Sigmoid colon (tissue), 4 donors: ENCODE measurements at regions not wholly inside any gene's neighbourhood (a gene's known extent, or its start where the extent isn't known, plus 50 kb on each side); places are given as distances from the start of the nearest gene placed in this dataset.

Source experiments
- POLR2A ChIP-seq, 2 donors: fragments of 450-650 bp; IDR thresholded peaks; one replicate each; pipeline ENCODE4 v1.6.1; 2016; ENCODE audit warnings: antibody characterized with exemption in 2 of 2, mild to moderate bottlenecking in 2 of 2, moderate library complexity in 2 of 2
- POLR2AphosphoS5 ChIP-seq, 4 donors: sonication (generic); formaldehyde crosslinking; IDR thresholded peaks; one replicate each; pipeline ENCODE4 v1.6.1; 2017; ENCODE audit warnings: antibody characterized with exemption in 4 of 4
- TF ChIP-seq, protein P1 (sequence below), 4 experiments: fragments of 450-650 bp in 3 of 4; fragments of 200-600 bp in 1 of 4; IDR thresholded peaks; one replicate each; pipeline ENCODE4 v1.5.1; 2016 to 2019; ENCODE audit warnings: antibody characterized with exemption in 4 of 4, mild to moderate bottlenecking in 3 of 4, moderate library complexity in 2 of 4

DNA sequence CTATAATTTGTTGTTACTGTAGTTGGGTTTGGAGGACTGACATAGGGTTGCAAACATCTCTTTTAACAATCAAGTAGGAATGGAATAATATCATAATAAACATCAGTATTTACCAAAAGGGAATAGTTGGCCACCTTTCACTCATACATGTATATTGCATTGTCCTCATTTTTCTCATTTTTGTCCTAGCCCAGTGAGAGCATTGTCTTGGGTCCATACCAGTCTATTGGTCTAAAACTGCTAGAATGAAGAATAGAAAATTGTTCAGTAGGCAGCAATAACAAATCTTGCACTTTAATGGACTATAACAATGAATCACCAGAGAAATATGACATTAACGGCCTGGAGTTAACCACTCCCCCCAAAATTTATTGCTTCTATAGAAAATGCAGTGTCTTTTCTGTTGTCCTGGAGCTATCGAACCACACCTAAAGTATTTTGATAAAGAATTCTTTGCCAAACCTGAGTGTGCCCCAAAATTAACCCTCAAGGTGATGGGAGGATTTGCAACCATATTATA is 80.9 kb upstream of the IL33 start:
- TF ChIP-seq, protein P1, sequence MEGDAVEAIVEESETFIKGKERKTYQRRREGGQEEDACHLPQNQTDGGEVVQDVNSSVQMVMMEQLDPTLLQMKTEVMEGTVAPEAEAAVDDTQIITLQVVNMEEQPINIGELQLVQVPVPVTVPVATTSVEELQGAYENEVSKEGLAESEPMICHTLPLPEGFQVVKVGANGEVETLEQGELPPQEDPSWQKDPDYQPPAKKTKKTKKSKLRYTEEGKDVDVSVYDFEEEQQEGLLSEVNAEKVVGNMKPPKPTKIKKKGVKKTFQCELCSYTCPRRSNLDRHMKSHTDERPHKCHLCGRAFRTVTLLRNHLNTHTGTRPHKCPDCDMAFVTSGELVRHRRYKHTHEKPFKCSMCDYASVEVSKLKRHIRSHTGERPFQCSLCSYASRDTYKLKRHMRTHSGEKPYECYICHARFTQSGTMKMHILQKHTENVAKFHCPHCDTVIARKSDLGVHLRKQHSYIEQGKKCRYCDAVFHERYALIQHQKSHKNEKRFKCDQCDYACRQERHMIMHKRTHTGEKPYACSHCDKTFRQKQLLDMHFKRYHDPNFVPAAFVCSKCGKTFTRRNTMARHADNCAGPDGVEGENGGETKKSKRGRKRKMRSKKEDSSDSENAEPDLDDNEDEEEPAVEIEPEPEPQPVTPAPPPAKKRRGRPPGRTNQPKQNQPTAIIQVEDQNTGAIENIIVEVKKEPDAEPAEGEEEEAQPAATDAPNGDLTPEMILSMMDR (IDR thresholded peaks at IDR 0.05), result no peak
- TF ChIP-seq POLR2AphosphoS5 (IDR thresholded peaks at IDR 0.05) (no peak), POLR2A (IDR thresholded peaks at IDR 0.05) (no peak)
